ENCODE measurements at regions not wholly inside any gene's neighbourhood (a gene's known extent, or its start where the extent isn't known, plus 50 kb on each side); places are given as distances from the start of the nearest gene placed in this dataset.

DNA sequence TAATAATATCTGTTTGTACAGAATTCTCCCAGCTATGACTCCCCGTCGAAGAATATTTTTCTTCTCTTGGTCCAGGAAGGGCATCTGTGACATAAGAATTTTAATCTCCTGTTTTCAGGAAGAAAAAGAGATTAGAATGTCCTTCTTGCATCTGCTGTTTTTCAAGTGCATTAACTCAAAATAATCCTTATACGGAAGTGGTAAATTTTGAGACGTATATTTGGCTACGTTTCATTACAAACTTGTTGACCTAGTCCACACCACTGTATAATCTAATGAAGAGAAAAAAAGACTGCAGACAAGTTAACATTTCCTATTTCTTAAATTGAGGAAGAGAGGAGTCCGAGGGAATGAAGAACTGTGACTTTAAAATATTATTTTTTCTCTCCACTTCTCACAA, 959.9 kb downstream of the DIAPH3 start:
- Histone ChIP-seq H3K27me3 (ENCODE audit: insufficient read depth, low read depth, low read length) (no peaks in the 10 kb centered on the region), H3K79me2 (replicated peaks; ENCODE audit: insufficient read depth, low read length) (no peaks in the 10 kb centered on the region), H3K4me2 (ENCODE audit: low read length) (no peak overlapping the region), H3K4me3 (ENCODE audit: low read length) (no peak overlapping the region), H4K20me1 (ENCODE audit: insufficient read depth) (no peaks in the 10 kb centered on the region), H3K9me3 (ENCODE audit: low read length) (no peaks in the 10 kb centered on the region), H2AFZ (ENCODE audit: low read depth, low read length) (no peak overlapping the region), H3K9ac (ENCODE audit: low read length) (no peak overlapping the region), H3K9me2 (ENCODE audit: insufficient read depth, low read length) (no peaks in the 10 kb centered on the region), H3K27ac (ENCODE audit: low read length) (no peak overlapping the region), H3F3A (ENCODE audit: insufficient read depth, low read length, poor library complexity, severe bottlenecking) (no peaks in the 10 kb centered on the region), H3K36me3 (ENCODE audit: insufficient read depth, low read length) (no peaks in the 10 kb centered on the region)
- TF ChIP-seq EP300 (conservative IDR thresholded peaks at IDR 0.05; ENCODE audit: poor library complexity, severe bottlenecking) (no peak), SMC3 (conservative IDR thresholded peaks at IDR 0.05; ENCODE audit: poor library complexity) (no peak), EZH2 (IDR thresholded peaks at IDR 0.05; ENCODE audit: borderline replicate concordance, insufficient read depth, low read length, poor library complexity, severe bottlenecking) (no peak), MXI1 (conservative IDR thresholded peaks at IDR 0.05; ENCODE audit: poor library complexity, severe bottlenecking) (no peak), RAD21 (conservative IDR thresholded peaks at IDR 0.05) (no peak), POLR2AphosphoS5 (IDR thresholded peaks at IDR 0.05) (no peak), TAF1 (IDR thresholded peaks at IDR 0.05; ENCODE audit: low read depth) (no peak)
- TF ChIP-seq, protein P1, sequence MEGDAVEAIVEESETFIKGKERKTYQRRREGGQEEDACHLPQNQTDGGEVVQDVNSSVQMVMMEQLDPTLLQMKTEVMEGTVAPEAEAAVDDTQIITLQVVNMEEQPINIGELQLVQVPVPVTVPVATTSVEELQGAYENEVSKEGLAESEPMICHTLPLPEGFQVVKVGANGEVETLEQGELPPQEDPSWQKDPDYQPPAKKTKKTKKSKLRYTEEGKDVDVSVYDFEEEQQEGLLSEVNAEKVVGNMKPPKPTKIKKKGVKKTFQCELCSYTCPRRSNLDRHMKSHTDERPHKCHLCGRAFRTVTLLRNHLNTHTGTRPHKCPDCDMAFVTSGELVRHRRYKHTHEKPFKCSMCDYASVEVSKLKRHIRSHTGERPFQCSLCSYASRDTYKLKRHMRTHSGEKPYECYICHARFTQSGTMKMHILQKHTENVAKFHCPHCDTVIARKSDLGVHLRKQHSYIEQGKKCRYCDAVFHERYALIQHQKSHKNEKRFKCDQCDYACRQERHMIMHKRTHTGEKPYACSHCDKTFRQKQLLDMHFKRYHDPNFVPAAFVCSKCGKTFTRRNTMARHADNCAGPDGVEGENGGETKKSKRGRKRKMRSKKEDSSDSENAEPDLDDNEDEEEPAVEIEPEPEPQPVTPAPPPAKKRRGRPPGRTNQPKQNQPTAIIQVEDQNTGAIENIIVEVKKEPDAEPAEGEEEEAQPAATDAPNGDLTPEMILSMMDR (IDR thresholded peaks at IDR 0.05; ENCODE audit: poor library complexity, severe bottlenecking): no peak
- TF ChIP-seq, protein P2, sequence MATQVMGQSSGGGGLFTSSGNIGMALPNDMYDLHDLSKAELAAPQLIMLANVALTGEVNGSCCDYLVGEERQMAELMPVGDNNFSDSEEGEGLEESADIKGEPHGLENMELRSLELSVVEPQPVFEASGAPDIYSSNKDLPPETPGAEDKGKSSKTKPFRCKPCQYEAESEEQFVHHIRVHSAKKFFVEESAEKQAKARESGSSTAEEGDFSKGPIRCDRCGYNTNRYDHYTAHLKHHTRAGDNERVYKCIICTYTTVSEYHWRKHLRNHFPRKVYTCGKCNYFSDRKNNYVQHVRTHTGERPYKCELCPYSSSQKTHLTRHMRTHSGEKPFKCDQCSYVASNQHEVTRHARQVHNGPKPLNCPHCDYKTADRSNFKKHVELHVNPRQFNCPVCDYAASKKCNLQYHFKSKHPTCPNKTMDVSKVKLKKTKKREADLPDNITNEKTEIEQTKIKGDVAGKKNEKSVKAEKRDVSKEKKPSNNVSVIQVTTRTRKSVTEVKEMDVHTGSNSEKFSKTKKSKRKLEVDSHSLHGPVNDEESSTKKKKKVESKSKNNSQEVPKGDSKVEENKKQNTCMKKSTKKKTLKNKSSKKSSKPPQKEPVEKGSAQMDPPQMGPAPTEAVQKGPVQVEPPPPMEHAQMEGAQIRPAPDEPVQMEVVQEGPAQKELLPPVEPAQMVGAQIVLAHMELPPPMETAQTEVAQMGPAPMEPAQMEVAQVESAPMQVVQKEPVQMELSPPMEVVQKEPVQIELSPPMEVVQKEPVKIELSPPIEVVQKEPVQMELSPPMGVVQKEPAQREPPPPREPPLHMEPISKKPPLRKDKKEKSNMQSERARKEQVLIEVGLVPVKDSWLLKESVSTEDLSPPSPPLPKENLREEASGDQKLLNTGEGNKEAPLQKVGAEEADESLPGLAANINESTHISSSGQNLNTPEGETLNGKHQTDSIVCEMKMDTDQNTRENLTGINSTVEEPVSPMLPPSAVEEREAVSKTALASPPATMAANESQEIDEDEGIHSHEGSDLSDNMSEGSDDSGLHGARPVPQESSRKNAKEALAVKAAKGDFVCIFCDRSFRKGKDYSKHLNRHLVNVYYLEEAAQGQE (IDR thresholded peaks at IDR 0.05; ENCODE audit: borderline replicate concordance): no peak

DNA sequence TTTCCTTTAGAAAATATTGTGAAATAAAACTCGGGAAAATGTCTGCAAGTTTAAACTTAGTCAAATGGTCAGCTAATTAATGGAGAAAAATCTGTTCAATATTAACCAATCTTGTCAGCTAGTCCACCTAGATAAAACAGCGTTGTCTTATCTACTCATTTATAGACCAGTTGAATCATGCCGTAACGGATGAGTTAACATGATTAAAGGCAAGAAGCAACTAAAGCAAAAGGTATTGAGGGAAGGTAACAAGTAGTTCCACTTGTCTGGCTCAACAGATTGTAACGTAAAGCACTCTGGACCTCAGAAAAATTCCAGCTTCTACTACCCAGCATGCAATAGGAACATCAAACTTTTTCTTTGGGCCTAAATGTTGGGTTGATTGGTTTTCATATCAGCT, 958.2 kb downstream of the DIAPH3 start:
- TF ChIP-seq SMC3 (conservative IDR thresholded peaks at IDR 0.05; ENCODE audit: poor library complexity): no peak
- TF ChIP-seq EZH2 (IDR thresholded peaks at IDR 0.05; ENCODE audit: borderline replicate concordance, insufficient read depth, low read length, poor library complexity, severe bottlenecking): no peak
- TF ChIP-seq POLR2AphosphoS5 (IDR thresholded peaks at IDR 0.05): no peak
- TF ChIP-seq, protein P2 (IDR thresholded peaks at IDR 0.05; ENCODE audit: borderline replicate concordance): no peak
- TF ChIP-seq RAD21 (conservative IDR thresholded peaks at IDR 0.05): no peak
- no peak for TF ChIP-seq EP300 (conservative IDR thresholded peaks at IDR 0.05; ENCODE audit: poor library complexity, severe bottlenecking)
- TF ChIP-seq TAF1 (IDR thresholded peaks at IDR 0.05; ENCODE audit: low read depth): no peak
- TF ChIP-seq, protein P1 (IDR thresholded peaks at IDR 0.05; ENCODE audit: poor library complexity, severe bottlenecking): no peak
- TF ChIP-seq MXI1 (conservative IDR thresholded peaks at IDR 0.05; ENCODE audit: poor library complexity, severe bottlenecking): no peak
- Histone ChIP-seq H3K36me3 (ENCODE audit: insufficient read depth, low read length) (no peaks in the 10 kb centered on the region), H2AFZ (ENCODE audit: low read depth, low read length) (no peak overlapping the region), H3F3A (ENCODE audit: insufficient read depth, low read length, poor library complexity, severe bottlenecking) (no peaks in the 10 kb centered on the region), H3K79me2 (replicated peaks; ENCODE audit: insufficient read depth, low read length) (no peaks in the 10 kb centered on the region), H4K20me1 (ENCODE audit: insufficient read depth) (no peaks in the 10 kb centered on the region), H3K27me3 (ENCODE audit: insufficient read depth, low read depth, low read length) (no peaks in the 10 kb centered on the region), H3K4me3 (ENCODE audit: low read length) (no peak overlapping the region), H3K9me2 (ENCODE audit: insufficient read depth, low read length) (no peaks in the 10 kb centered on the region), H3K27ac (ENCODE audit: low read length) (no peak overlapping the region), H3K9me3 (ENCODE audit: low read length) (no peaks in the 10 kb centered on the region), H3K4me2 (ENCODE audit: low read length) (no peak overlapping the region), H3K9ac (ENCODE audit: low read length) (no peak overlapping the region)
